ENCODE measurements at regions not wholly inside any gene's neighbourhood (a gene's known extent, or its start where the extent isn't known, plus 50 kb on each side); places are given as distances from the start of the nearest gene placed in this dataset.
"Not testable (repeated sequence)": the region's sequence is repeated elsewhere in the genome, so short reads cannot be mapped to it uniquely, and the experiment has no call there.

DNA sequence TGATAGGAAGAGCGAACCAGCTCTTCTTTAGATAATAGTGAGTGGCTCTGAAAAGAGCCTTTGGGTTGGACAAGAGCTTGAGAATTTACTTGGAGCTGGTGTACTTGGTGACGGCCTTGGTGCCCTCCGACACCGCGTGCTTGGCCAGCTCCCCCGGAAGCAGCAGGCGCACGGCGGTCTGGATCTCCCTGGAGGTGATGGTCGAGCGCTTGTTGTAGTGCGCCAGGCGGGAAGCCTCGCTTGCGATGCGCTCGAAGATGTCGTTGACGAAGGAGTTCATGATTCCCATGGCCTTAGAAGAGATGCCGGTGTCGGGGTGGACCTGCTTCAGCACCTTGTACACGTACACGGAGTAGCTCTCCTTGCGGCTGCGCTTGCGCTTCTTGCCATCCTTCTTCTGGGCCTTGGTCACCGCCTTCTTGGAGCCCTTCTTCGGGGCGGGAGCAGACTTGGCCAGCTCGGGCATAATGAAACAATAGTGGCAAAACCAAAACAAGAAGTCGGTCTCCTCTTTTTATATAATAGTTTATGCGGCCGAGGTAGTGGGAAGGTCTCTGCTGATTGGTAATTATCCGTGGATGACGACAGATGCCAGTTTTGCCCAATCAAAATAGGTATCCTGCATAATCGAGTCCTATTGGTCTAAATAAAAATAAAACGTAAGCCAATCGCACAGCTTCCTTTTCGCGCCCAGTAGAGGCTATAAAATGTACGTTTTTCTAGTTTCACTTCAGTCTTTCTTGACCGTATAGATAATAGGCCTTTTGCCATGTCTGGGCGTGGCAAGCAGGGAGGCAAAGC is 104.6 kb downstream of the OR2B2 start (continued):
- TF ChIP-seq FIP1L1 (IDR thresholded peaks at IDR 0.05; ENCODE audit: borderline replicate concordance, insufficient read depth, low read depth, low read length), result 0 out of 2 replicates have a peak, but pooled peaks have one; percentile 76
- peak; percentile 32; the same call in 1 of the 2 replicates for TF ChIP-seq ZNF274 (CRISPR knock-in tag; IDR thresholded peaks at IDR 0.05)
- TF ChIP-seq, protein P1, sequence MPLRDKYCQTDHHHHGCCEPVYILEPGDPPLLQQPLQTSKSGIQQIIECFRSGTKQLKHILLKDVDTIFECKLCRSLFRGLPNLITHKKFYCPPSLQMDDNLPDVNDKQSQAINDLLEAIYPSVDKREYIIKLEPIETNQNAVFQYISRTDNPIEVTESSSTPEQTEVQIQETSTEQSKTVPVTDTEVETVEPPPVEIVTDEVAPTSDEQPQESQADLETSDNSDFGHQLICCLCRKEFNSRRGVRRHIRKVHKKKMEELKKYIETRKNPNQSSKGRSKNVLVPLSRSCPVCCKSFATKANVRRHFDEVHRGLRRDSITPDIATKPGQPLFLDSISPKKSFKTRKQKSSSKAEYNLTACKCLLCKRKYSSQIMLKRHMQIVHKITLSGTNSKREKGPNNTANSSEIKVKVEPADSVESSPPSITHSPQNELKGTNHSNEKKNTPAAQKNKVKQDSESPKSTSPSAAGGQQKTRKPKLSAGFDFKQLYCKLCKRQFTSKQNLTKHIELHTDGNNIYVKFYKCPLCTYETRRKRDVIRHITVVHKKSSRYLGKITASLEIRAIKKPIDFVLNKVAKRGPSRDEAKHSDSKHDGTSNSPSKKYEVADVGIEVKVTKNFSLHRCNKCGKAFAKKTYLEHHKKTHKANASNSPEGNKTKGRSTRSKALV (CRISPR knock-in tag; IDR thresholded peaks at IDR 0.05), result 0 out of 2 replicates have a peak, but pooled peaks have one; percentile 31
- peak; percentile 32; the same call in 1 of the 2 replicates for TF ChIP-seq ZNF546 (CRISPR knock-in tag; conservative IDR thresholded peaks at IDR 0.05)
- TF ChIP-seq ZNF510 (CRISPR knock-in tag; IDR thresholded peaks at IDR 0.05; ENCODE audit: low read depth), result peak; percentile 79; the same call in 1 of the 2 replicates
- TF ChIP-seq ZNF468 (CRISPR knock-in tag; IDR thresholded peaks at IDR 0.05), result peak; percentile 95; the same call in 1 of the 2 replicates
- peak; percentile 73; the same call in 1 of the 2 replicates for TF ChIP-seq PHF21A (CRISPR knock-in tag; IDR thresholded peaks at IDR 0.05)
- peak; percentile 80; the same call in 1 of the 2 replicates for TF ChIP-seq ZC3H13 (CRISPR knock-in tag; IDR thresholded peaks at IDR 0.05)
- TF ChIP-seq, protein P2, sequence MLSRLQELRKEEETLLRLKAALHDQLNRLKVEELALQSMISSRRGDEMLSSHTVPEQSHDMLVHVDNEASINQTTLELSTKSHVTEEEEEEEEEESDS (CRISPR knock-in tag; IDR thresholded peaks at IDR 0.05; ENCODE audit: borderline replicate concordance), result 0 out of 2 replicates have a peak, but pooled peaks have one; percentile 69
- TF ChIP-seq, protein P3, sequence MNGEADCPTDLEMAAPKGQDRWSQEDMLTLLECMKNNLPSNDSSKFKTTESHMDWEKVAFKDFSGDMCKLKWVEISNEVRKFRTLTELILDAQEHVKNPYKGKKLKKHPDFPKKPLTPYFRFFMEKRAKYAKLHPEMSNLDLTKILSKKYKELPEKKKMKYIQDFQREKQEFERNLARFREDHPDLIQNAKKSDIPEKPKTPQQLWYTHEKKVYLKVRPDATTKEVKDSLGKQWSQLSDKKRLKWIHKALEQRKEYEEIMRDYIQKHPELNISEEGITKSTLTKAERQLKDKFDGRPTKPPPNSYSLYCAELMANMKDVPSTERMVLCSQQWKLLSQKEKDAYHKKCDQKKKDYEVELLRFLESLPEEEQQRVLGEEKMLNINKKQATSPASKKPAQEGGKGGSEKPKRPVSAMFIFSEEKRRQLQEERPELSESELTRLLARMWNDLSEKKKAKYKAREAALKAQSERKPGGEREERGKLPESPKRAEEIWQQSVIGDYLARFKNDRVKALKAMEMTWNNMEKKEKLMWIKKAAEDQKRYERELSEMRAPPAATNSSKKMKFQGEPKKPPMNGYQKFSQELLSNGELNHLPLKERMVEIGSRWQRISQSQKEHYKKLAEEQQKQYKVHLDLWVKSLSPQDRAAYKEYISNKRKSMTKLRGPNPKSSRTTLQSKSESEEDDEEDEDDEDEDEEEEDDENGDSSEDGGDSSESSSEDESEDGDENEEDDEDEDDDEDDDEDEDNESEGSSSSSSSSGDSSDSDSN (CRISPR knock-in tag; IDR thresholded peaks at IDR 0.05), result peak; percentile 86
- TF ChIP-seq ZFYVE20 (CRISPR knock-in tag; IDR thresholded peaks at IDR 0.05; ENCODE audit: borderline replicate concordance, low read depth), result 0 out of 2 replicates have a peak, but pooled peaks have one; percentile 47
- TF ChIP-seq, protein P4, sequence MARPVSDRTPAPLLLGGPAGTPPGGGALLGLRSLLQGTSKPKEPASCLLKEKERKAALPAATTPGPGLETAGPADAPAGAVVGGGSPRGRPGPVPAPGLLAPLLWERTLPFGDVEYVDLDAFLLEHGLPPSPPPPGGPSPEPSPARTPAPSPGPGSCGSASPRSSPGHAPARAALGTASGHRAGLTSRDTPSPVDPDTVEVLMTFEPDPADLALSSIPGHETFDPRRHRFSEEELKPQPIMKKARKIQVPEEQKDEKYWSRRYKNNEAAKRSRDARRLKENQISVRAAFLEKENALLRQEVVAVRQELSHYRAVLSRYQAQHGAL (CRISPR knock-in tag; IDR thresholded peaks at IDR 0.05; ENCODE audit: not compliant biosample characterization), result peak; percentile 65
- TF ChIP-seq, protein P5, sequence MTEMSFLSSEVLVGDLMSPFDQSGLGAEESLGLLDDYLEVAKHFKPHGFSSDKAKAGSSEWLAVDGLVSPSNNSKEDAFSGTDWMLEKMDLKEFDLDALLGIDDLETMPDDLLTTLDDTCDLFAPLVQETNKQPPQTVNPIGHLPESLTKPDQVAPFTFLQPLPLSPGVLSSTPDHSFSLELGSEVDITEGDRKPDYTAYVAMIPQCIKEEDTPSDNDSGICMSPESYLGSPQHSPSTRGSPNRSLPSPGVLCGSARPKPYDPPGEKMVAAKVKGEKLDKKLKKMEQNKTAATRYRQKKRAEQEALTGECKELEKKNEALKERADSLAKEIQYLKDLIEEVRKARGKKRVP (CRISPR knock-in tag; IDR thresholded peaks at IDR 0.05), result 0 out of 4 replicates have a peak, but pooled peaks of 1 of the 2 experiments have one; percentile 7
- TF ChIP-seq ZNF644 (CRISPR knock-in tag; IDR thresholded peaks at IDR 0.05; ENCODE audit: low read depth), result peak; percentile 42; the same call in 1 of the 2 replicates
- 0 out of 2 replicates have a peak, but pooled peaks have one; percentile 36 for TF ChIP-seq ISX (CRISPR knock-in tag; conservative IDR thresholded peaks at IDR 0.05)
- TF ChIP-seq RNF2 (conservative IDR thresholded peaks at IDR 0.05; ENCODE audit: low read depth), result peak; percentile 80
- not testable (repeated sequence) for TF ChIP-seq SP1, NONO (IDR thresholded peaks at IDR 0.05)
- peak; percentile 29; the same call in 1 of the 2 replicates for TF ChIP-seq SP1 (CRISPR knock-in tag; IDR thresholded peaks at IDR 0.05)
- 0 out of 2 replicates have a peak, but pooled peaks have one; percentile 49 for TF ChIP-seq ATF7-NPFF (CRISPR knock-in tag; IDR thresholded peaks at IDR 0.05; ENCODE audit: low read depth)
- TF ChIP-seq NONO (CRISPR knock-in tag; conservative IDR thresholded peaks at IDR 0.05), result peak; percentile 45; the same call in 1 of the 2 replicates
- peak; percentile 24 for TF ChIP-seq GATA4 (IDR thresholded peaks at IDR 0.05; ENCODE audit: borderline replicate concordance, low read depth)
- 0 out of 2 replicates have a peak, but pooled peaks have one; percentile 51 for TF ChIP-seq PAX8 (CRISPR knock-in tag; IDR thresholded peaks at IDR 0.05; ENCODE audit: borderline replicate concordance)

All from HepG2 (cell line).